Endodermal cell (in vitro differentiated cells): ENCODE measurements at regions not wholly inside any gene's neighbourhood (a gene's known extent, or its start where the extent isn't known, plus 50 kb on each side); places are given as distances from the start of the nearest gene placed in this dataset.

Source experiments
- DNase-seq: peaks from one replicate; pipeline ENCODE4 v3.0.0-alpha.2; 2017
- H3K27ac ChIP-seq: 2 replicates; pipeline ENCODE4 v1.5.1; 2013; ENCODE audit warnings: mild to moderate bottlenecking, low read depth, low read length, moderate library complexity
- H3K27me3 ChIP-seq: 2 replicates; pipeline ENCODE4 v1.6.1; 2013; ENCODE audit warnings: mild to moderate bottlenecking, low read length, moderate library complexity; ENCODE audit not compliant: insufficient read depth, control insufficient read depth, poor library complexity, severe bottlenecking
- H3K36me3 ChIP-seq: 2 replicates; pipeline ENCODE4 v1.7.0; 2013; ENCODE audit warnings: mild to moderate bottlenecking, low read length, moderate library complexity; ENCODE audit not compliant: control insufficient read depth, insufficient read depth
- H3K4me1 ChIP-seq: one replicate; pipeline ENCODE4 v1.7.0; 2013; ENCODE audit warnings: low read length; ENCODE audit not compliant: control insufficient read depth, insufficient read depth
- H3K4me3 ChIP-seq: 2 replicates; pipeline ENCODE4 v1.5.1; 2013; ENCODE audit warnings: mild to moderate bottlenecking, low read length, moderate library complexity
- H3K9ac ChIP-seq: 2 replicates; pipeline ENCODE4 v1.6.1; 2013; ENCODE audit warnings: mild to moderate bottlenecking, low read length, moderate library complexity; ENCODE audit not compliant: poor library complexity, severe bottlenecking; ENCODE audit errors: extremely low read depth
- H3K9me3 ChIP-seq: 2 replicates; pipeline ENCODE4 v1.6.1; 2013; ENCODE audit warnings: mild to moderate bottlenecking, low read length, moderate library complexity; ENCODE audit not compliant: control insufficient read depth
- H3K27ac Mint-ChIP-seq: 2 replicates; pipeline ENCODE4 v1.8.0; 2020; ENCODE audit warnings: mixed read lengths
- H3K27me3 Mint-ChIP-seq: 2 replicates; pipeline ENCODE4 v1.8.0; 2021; ENCODE audit warnings: mild to moderate bottlenecking, mixed read lengths; ENCODE audit not compliant: insufficient read depth
- H3K36me3 Mint-ChIP-seq: 2 replicates; pipeline ENCODE4 v1.8.0; 2020; ENCODE audit warnings: low read depth, mixed read lengths
- H3K4me1 Mint-ChIP-seq: 2 replicates; pipeline ENCODE4 v1.8.0; 2020; ENCODE audit warnings: mixed read lengths
- H3K4me3 Mint-ChIP-seq: 2 replicates; pipeline ENCODE4 v1.8.0; 2020; ENCODE audit warnings: mild to moderate bottlenecking, moderate library complexity, mixed read lengths
- H3K9me3 Mint-ChIP-seq: 2 replicates; pipeline ENCODE4 v1.8.0; 2020; ENCODE audit warnings: mild to moderate bottlenecking, mixed read lengths
- CTCF ChIP-seq: fragments of 200-600 bp; sonication (generic); conservative IDR thresholded peaks from 2 replicates; pipeline ENCODE4 v1.5.0; 2021; ENCODE audit warnings: antibody characterized with exemption, mild to moderate bottlenecking
- WGBS, 2 experiments: methylation state at CpG; one replicate each; pipeline versions ENCODE4 v1.1.5 to v1.1.7; 2013; ENCODE audit warnings: missing lambda C conversion rate in 2 of 2, mixed read lengths in 1 of 2; ENCODE audit not compliant: insufficient coverage in 1 of 2, insufficient read length in 1 of 2; 5-methylcytosine and 5-hydroxymethylcytosine counted together

- 82% methylated on average over 1 of the region's 1 CpG; no CpG with 5 or more reads in 1 of the 2 experiments for WGBS, 2 experiments
- no peaks in the 10 kb centered on the region for H3K9me3 Mint-ChIP-seq
- H3K36me3 ChIP-seq = no peaks in the 10 kb centered on the region
- no peak for DNase-seq
- no peaks in the 10 kb centered on the region for H3K27me3 Mint-ChIP-seq
- no peak overlapping the region for H3K4me3 ChIP-seq
- no peak overlapping the region for H3K9ac ChIP-seq
- H3K36me3 Mint-ChIP-seq = no peaks in the 10 kb centered on the region
- no peaks in the 10 kb centered on the region for H3K9me3 ChIP-seq
- no peaks in the 10 kb centered on the region for H3K27me3 ChIP-seq
- H3K4me1 ChIP-seq = no peaks in the 10 kb centered on the region
- no peak for TF ChIP-seq CTCF
- H3K4me1 Mint-ChIP-seq = peaks cover 6% of the 10 kb centered on the region
- H3K27ac Mint-ChIP-seq = no peak overlapping the region
- no peak overlapping the region for H3K27ac ChIP-seq
- H3K4me3 Mint-ChIP-seq = no peak overlapping the region
These were observed 422.5 kb upstream of the CDIN1 start for GRCh38 chr15:36156879-36157427.

- Histone ChIP-seq H3K36me3 (no peaks in the 10 kb centered on the region), H3K27me3 (no peaks in the 10 kb centered on the region), H3K4me1 (no peaks in the 10 kb centered on the region), H3K4me3 (no peak overlapping the region), H3K9ac (no peak overlapping the region), H3K27ac (no peak overlapping the region), H3K9me3 (no peaks in the 10 kb centered on the region)
- Mint-ChIP-seq H3K36me3 (no peaks in the 10 kb centered on the region), H3K9me3 (peaks cover 9% of the 10 kb centered on the region), H3K4me3 (no peak overlapping the region), H3K4me1 (peaks cover 9% of the 10 kb centered on the region), H3K27ac (no peak overlapping the region), H3K27me3 (no peaks in the 10 kb centered on the region)
- DNase-seq = no peak
- WGBS, 2 experiments = 100% methylated on average over 1 of the region's 1 CpG; no CpG with 5 or more reads in 1 of the 2 experiments
- TF ChIP-seq CTCF = no peak
These were observed 419.1 kb upstream of the CDIN1 start for GRCh38 chr15:36160351-36160750.

GRCh38 chr15:36161108-36161507 lies 418.3 kb upstream of the CDIN1 start:
- H3K27me3 Mint-ChIP-seq = no peaks in the 10 kb centered on the region

More at GRCh38 chr15:36161108-36161507, 418.3 kb upstream of the CDIN1 start:
- no peak overlapping the region for H3K4me3 ChIP-seq
- Mint-ChIP-seq H3K9me3 (peaks cover 13% of the 10 kb centered on the region), H3K4me1 (peaks cover 9% of the 10 kb centered on the region), H3K36me3 (no peaks in the 10 kb centered on the region), H3K27ac (no peak overlapping the region), H3K4me3 (no peak overlapping the region)
- TF ChIP-seq CTCF = no peak
- no peak overlapping the region for H3K27ac ChIP-seq
- no peaks in the 10 kb centered on the region for H3K4me1 ChIP-seq
- no peaks in the 10 kb centered on the region for H3K36me3 ChIP-seq
- DNase-seq = no peak
- no peaks in the 10 kb centered on the region for H3K27me3 ChIP-seq
- no peaks in the 10 kb centered on the region for H3K9me3 ChIP-seq
- no peak overlapping the region for H3K9ac ChIP-seq
